ENCODE measurements at regions not wholly inside any gene's neighbourhood (a gene's known extent, or its start where the extent isn't known, plus 50 kb on each side); places are given as distances from the start of the nearest gene placed in this dataset.
A peak's percentile ranks its signal among the peaks of the same experiment; 100 is the strongest.

GRCh38 chr14:43803076-43803689 lies 703.9 kb downstream of the FSCB start (continued):
- no peak for TF ChIP-seq ZNF462 (CRISPR knock-in tag; IDR thresholded peaks at IDR 0.05)

- Histone ChIP-seq H3F3A (replicated peaks; ENCODE audit: low read depth) (no peaks in the 10 kb centered on the region), H3K36me3 (ENCODE audit: insufficient read depth) (no peaks in the 10 kb centered on the region), H3K4me1 (ENCODE audit: insufficient read depth) (peaks cover 9% of the 10 kb centered on the region), H3K27me3 (ENCODE audit: insufficient read depth) (no peaks in the 10 kb centered on the region), H3K4me2 (no peak overlapping the region), H3K4me3 (no peak overlapping the region), H3K27ac (ENCODE audit: low read depth) (no peak overlapping the region), H3K79me2 (replicated peaks; ENCODE audit: insufficient read depth) (no peaks in the 10 kb centered on the region), H2AFZ (no peak overlapping the region), H3K9me2 (ENCODE audit: insufficient read depth) (no peaks in the 10 kb centered on the region), H4K20me1 (replicated peaks; ENCODE audit: insufficient read depth) (no peaks in the 10 kb centered on the region)
- ATAC-seq = no peak
- peak; percentile 47 for DNase-seq (ENCODE audit: low spot score)
- H3K4me1 Mint-ChIP-seq = peaks cover 10% of the 10 kb centered on the region; the same call in 2 of the 3 replicates
- no peaks in the 10 kb centered on the region for H3K36me3 Mint-ChIP-seq (ENCODE audit: low read depth)
- H3K27ac Mint-ChIP-seq = no peak overlapping the region
- no peaks in the 10 kb centered on the region for H3K9me3 Mint-ChIP-seq
- H3K4me3 Mint-ChIP-seq = no peak overlapping the region
- TF ChIP-seq CTCF (conservative IDR thresholded peaks at IDR 0.05; ENCODE audit: low read depth in 2 of 2) (peak; percentile 63 to 78), CREB1 (CRISPR knock-in tag; IDR thresholded peaks at IDR 0.05; ENCODE audit: low read depth) (no peak)
- no peaks in the 10 kb centered on the region for H3K27me3 Mint-ChIP-seq (ENCODE audit: insufficient read depth, low read depth, poor library complexity)
Measured at GRCh38 chr14:43795600-43796228, 711.4 kb downstream of the FSCB start.

Measured in GM23338 (cell line).